ENCODE measurements at regions not wholly inside any gene's neighbourhood (a gene's known extent, or its start where the extent isn't known, plus 50 kb on each side); places are given as distances from the start of the nearest gene placed in this dataset.

- TF ChIP-seq JUND (IDR thresholded peaks at IDR 0.05; ENCODE audit: low read depth) = no peak
- in situ Hi-C loops (cut with HindIII; ENCODE audit: low pct_unique_long_range_greater_than_20kb, low sequenced_read_pairs) = no loop called here
- no peak for DNase-seq (ENCODE audit: low read depth in 1 of 2, low spot score in 1 of 2)
These were observed 589.0 kb upstream of the SEL1L start for GRCh38 chr14:82122655-82123054.

- in situ Hi-C loops (cut with HindIII; ENCODE audit: low pct_unique_long_range_greater_than_20kb, low sequenced_read_pairs) = no loop called here
- DNase-seq (ENCODE audit: low read depth in 1 of 2, low spot score in 1 of 2) = no peak
- no peak for TF ChIP-seq JUND (IDR thresholded peaks at IDR 0.05; ENCODE audit: low read depth)
These were observed 590.9 kb upstream of the SEL1L start for GRCh38 chr14:82124511-82124910.

DNA sequence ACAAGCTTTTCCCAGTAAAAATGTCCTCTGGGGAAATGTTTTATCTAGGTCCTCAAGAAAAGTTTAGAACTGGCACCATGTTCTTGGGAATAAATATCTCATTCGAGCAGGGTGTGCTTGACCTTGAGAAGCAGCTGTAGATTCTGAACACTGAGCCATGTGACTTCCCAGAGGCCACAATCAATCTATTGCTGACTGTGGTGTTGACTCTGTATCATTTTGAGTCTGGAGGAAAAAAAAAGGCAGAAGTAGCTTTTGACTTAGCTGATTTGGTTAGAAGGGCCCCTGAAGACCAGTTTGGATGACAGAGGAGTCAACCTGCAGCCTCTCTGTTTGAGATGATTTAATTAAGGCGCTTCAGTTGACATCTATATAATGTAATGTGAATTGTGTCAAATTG, 592.4 kb upstream of the SEL1L start:
- no peak for DNase-seq (ENCODE audit: low read depth in 1 of 2, low spot score in 1 of 2)
- TF ChIP-seq JUND (IDR thresholded peaks at IDR 0.05; ENCODE audit: low read depth) = no peak
- in situ Hi-C loops (cut with HindIII; ENCODE audit: low pct_unique_long_range_greater_than_20kb, low sequenced_read_pairs) = no loop called here

GRCh38 chr14:82134411-82134810, 600.8 kb upstream of the SEL1L start:
- DNase-seq (ENCODE audit: low read depth in 1 of 2, low spot score in 1 of 2) = no peak
- in situ Hi-C loops (cut with HindIII; ENCODE audit: low pct_unique_long_range_greater_than_20kb, low sequenced_read_pairs) = no loop called here
- TF ChIP-seq JUND (IDR thresholded peaks at IDR 0.05; ENCODE audit: low read depth) = no peak

DNA sequence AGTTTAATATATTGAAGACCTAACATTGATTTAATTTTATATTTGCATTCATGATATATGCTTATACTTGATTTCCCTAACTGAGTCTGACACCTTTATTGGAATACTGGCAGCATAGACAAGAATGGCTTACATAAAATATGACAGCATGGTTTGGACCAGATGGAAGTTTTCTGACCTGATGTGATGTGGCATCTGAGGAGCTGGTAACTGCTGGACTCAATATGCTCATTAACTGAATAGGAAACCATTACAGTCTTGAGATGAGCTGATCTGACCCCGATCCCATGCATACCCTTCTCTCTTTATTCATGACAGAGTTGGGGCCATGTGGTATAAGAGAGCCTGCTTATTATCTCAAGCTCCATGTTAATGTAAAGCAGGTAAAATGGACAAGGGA, 604.8 kb upstream of the SEL1L start:
- in situ Hi-C loops (cut with HindIII; ENCODE audit: low pct_unique_long_range_greater_than_20kb, low sequenced_read_pairs) = no loop called here
- no peak for TF ChIP-seq JUND (IDR thresholded peaks at IDR 0.05; ENCODE audit: low read depth)
- no peak for DNase-seq (ENCODE audit: low read depth in 1 of 2, low spot score in 1 of 2)

DNA sequence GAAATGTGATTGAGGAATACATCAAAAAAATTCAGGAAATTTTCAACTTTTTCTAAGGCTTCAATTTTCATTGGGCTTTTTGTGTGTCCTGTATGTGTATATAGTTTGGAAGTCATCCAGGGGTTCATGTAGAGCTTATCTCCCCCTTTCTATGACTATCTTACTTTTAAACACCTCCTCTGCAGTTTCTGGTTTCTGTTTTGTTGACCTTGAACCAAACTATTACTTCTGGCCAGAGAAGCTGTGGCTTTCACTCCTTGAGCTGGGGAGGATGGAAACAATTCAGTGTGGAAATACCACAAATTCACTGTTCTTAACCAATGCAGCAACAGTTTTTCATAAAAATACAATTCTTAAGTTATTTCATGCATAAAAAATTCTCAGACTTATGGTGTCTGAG, 613.2 kb upstream of the SEL1L start:
- in situ Hi-C loops (cut with HindIII; ENCODE audit: low pct_unique_long_range_greater_than_20kb, low sequenced_read_pairs) = no loop called here
- no peak for TF ChIP-seq JUND (IDR thresholded peaks at IDR 0.05; ENCODE audit: low read depth)
- DNase-seq (ENCODE audit: low read depth in 1 of 2, low spot score in 1 of 2) = no peak

GRCh38 chr14:82153689-82154088, 620.0 kb upstream of the SEL1L start:
- TF ChIP-seq JUND (IDR thresholded peaks at IDR 0.05; ENCODE audit: low read depth) = no peak
- in situ Hi-C loops (cut with HindIII; ENCODE audit: low pct_unique_long_range_greater_than_20kb, low sequenced_read_pairs) = no loop called here
- DNase-seq (ENCODE audit: low read depth in 1 of 2, low spot score in 1 of 2) = no peak

DNA sequence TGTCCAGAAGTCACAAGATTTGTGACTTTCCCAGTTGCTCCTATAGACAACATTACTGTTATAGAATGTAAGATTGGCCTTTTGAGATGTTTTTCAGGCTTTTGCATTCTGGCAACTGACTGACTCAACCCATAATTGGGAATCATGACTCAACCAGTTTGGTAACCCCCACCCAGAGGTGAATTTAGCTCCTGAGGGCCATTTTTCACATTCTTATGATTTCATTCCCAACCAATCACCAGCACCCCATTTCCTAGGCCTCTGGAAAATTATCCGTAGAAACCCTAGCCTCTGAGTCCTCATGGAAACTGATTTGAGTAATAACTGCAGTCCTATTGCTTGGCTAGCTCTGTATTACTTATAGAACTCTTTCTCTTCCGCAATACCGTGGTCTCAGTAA, 626.0 kb upstream of the SEL1L start:
- TF ChIP-seq JUND (IDR thresholded peaks at IDR 0.05; ENCODE audit: low read depth) = no peak
- DNase-seq (ENCODE audit: low read depth in 1 of 2, low spot score in 1 of 2) = no peak
- in situ Hi-C loops (cut with HindIII; ENCODE audit: low pct_unique_long_range_greater_than_20kb, low sequenced_read_pairs) = no loop called here

DNA sequence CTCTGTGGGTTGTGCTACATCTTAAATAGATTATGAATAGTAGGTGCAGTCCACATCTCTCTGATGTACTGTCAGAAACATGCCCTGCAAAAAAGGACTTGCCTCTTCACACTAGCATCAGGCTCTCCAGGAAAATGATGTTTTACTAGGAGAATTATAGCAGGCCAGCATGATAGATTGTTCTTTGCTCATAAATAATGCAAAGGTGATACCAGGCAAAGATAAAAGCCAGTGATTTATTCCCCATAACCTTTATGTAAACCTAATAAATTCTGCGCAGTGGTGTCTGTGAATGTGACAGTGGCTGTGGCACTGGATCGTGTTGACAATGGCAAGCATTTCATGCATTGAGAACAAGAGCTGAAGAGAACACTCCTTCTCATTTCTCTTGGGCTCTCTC, 646.5 kb upstream of the SEL1L start:
- DNase-seq (ENCODE audit: low read depth in 1 of 2, low spot score in 1 of 2) = no peak
- TF ChIP-seq JUND (IDR thresholded peaks at IDR 0.05; ENCODE audit: low read depth) = no peak
- in situ Hi-C loops (cut with HindIII; ENCODE audit: low pct_unique_long_range_greater_than_20kb, low sequenced_read_pairs) = no loop called here

GRCh38 chr14:82182646-82183045, 649.0 kb upstream of the SEL1L start:
- in situ Hi-C loops (cut with HindIII; ENCODE audit: low pct_unique_long_range_greater_than_20kb, low sequenced_read_pairs) = no loop called here
- no peak for TF ChIP-seq JUND (IDR thresholded peaks at IDR 0.05; ENCODE audit: low read depth)
- DNase-seq (ENCODE audit: low read depth in 1 of 2, low spot score in 1 of 2) = no peak

DNA sequence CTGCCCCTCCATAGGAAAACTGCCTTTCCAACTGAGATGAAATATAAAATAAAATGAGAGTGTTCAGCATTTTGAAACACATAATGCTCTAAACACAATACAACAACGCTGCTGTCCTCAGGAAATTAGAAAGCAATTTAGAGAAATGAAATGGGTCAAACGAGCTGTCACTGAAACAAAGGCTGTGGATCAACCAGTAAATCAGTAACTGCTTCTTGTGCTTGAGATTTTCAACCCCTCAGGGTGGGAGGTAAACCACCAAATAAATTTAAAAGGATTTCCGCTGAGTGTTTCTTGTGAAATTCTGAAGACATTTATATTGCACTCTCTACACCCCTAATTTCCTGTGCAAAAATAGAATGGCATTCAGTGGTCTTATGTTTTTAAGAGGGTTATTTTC, 657.1 kb upstream of the SEL1L start:
- DNase-seq (ENCODE audit: low read depth in 1 of 2, low spot score in 1 of 2) = no peak
- in situ Hi-C loops (cut with HindIII; ENCODE audit: low pct_unique_long_range_greater_than_20kb, low sequenced_read_pairs) = no loop called here
- TF ChIP-seq JUND (IDR thresholded peaks at IDR 0.05; ENCODE audit: low read depth) = no peak

GRCh38 chr14:82192387-82192786, 658.7 kb upstream of the SEL1L start:
- in situ Hi-C loops (cut with HindIII; ENCODE audit: low pct_unique_long_range_greater_than_20kb, low sequenced_read_pairs) = no loop called here
- no peak for DNase-seq (ENCODE audit: low read depth in 1 of 2, low spot score in 1 of 2)
- no peak for TF ChIP-seq JUND (IDR thresholded peaks at IDR 0.05; ENCODE audit: low read depth)

- in situ Hi-C loops (cut with HindIII; ENCODE audit: low pct_unique_long_range_greater_than_20kb, low sequenced_read_pairs) = no loop called here
- no peak for TF ChIP-seq JUND (IDR thresholded peaks at IDR 0.05; ENCODE audit: low read depth)
- no peak for DNase-seq (ENCODE audit: low read depth in 1 of 2, low spot score in 1 of 2)
These were observed 689.6 kb upstream of the SEL1L start for GRCh38 chr14:82223276-82223675.

DNA sequence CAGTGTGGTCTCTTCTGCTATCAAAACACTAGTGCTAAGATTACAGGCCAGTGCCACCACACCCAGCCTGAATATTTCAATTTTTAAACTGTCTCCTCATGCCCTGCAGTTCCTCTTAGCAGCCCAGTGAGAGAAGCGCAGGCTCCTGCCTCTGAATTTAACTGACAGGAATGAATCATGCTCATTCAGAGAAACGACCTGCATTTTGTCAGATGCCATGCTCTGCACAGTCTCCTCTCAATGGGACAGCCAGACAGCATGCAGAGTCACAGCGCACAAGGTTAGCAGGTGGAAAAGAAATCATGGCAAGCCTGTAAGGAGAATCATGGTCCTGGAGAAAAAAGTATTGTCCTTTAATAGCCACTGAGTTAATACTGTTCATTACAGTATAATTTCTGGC, 691.0 kb upstream of the SEL1L start:
- TF ChIP-seq JUND (IDR thresholded peaks at IDR 0.05; ENCODE audit: low read depth) = no peak
- in situ Hi-C loops (cut with HindIII; ENCODE audit: low pct_unique_long_range_greater_than_20kb, low sequenced_read_pairs) = no loop called here
- no peak for DNase-seq (ENCODE audit: low read depth in 1 of 2, low spot score in 1 of 2)

- no peak for TF ChIP-seq JUND (IDR thresholded peaks at IDR 0.05; ENCODE audit: low read depth)
- in situ Hi-C loops (cut with HindIII; ENCODE audit: low pct_unique_long_range_greater_than_20kb, low sequenced_read_pairs) = no loop called here
- no peak for DNase-seq (ENCODE audit: low read depth in 1 of 2, low spot score in 1 of 2)
These were observed 697.1 kb upstream of the SEL1L start for GRCh38 chr14:82230748-82231147.

Data from T47D (cell line).